OCI-LY7 (cell line): ENCODE measurements at regions not wholly inside any gene's neighbourhood (a gene's known extent, or its start where the extent isn't known, plus 50 kb on each side); places are given as distances from the start of the nearest gene placed in this dataset.
"Not testable (repeated sequence)": the region's sequence is repeated elsewhere in the genome, so short reads cannot be mapped to it uniquely, and the experiment has no call there.

Experiments
- EZH2phosphoT487 ChIP-seq: fragments of 200-600 bp; sonication (generic); IDR thresholded peaks from 2 replicates; pipeline ENCODE4 v1.6.1; 2018; ENCODE audit warnings: low read depth, borderline replicate concordance, mild to moderate bottlenecking, mixed run types, antibody characterized with exemption, low read length, moderate library complexity, mixed read lengths
- TF ChIP-seq, protein P1 (sequence below): fragments of 200-600 bp; sonication (generic); conservative IDR thresholded peaks from 2 replicates; pipeline ENCODE4 v1.5.1; 2014; ENCODE audit warnings: mild to moderate bottlenecking, antibody characterized with exemption, low read length, moderate library complexity, mixed read lengths

DNA sequence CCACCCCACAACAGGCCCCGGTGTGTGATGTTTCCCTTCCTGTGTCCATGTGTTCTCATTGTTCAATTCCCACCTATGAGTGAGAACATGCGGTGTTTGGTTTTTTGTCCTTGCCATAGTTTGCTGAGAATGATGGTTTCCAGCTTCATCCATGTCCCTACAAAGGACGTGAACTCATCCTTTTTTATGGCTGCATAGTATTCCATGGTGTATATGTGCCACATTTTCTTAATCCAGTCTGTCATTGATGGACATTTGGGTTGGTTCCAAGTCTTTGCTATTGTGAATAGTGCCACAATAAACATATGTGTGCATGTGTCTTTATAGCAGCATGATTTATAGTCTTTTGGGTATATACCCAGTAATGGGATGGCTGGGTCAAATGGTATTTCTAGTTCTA, 361.1 kb downstream of the SRGAP2C start:
- TF ChIP-seq, protein P1, sequence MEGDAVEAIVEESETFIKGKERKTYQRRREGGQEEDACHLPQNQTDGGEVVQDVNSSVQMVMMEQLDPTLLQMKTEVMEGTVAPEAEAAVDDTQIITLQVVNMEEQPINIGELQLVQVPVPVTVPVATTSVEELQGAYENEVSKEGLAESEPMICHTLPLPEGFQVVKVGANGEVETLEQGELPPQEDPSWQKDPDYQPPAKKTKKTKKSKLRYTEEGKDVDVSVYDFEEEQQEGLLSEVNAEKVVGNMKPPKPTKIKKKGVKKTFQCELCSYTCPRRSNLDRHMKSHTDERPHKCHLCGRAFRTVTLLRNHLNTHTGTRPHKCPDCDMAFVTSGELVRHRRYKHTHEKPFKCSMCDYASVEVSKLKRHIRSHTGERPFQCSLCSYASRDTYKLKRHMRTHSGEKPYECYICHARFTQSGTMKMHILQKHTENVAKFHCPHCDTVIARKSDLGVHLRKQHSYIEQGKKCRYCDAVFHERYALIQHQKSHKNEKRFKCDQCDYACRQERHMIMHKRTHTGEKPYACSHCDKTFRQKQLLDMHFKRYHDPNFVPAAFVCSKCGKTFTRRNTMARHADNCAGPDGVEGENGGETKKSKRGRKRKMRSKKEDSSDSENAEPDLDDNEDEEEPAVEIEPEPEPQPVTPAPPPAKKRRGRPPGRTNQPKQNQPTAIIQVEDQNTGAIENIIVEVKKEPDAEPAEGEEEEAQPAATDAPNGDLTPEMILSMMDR: not testable (repeated sequence)
- not testable (repeated sequence) for TF ChIP-seq EZH2phosphoT487
